HepG2 (cell line): ENCODE measurements at regions not wholly inside any gene's neighbourhood (a gene's known extent, or its start where the extent isn't known, plus 50 kb on each side); places are given as distances from the start of the nearest gene placed in this dataset.

Source experiments
- ATF6 ChIP-seq: sonication (generic); formaldehyde crosslinking; conservative IDR thresholded peaks from 2 replicates; pipeline ENCODE4 v1.4.0; 2020; ENCODE audit warnings: missing genetic modification reagents
- CENPX ChIP-seq: sonication (generic); formaldehyde crosslinking; IDR thresholded peaks from 2 replicates; pipeline ENCODE4 v1.9.0; 2021; ENCODE audit warnings: mild to moderate bottlenecking, missing genetic modification reagents, moderate library complexity
- GLMP ChIP-seq: sonication (generic); formaldehyde crosslinking; IDR thresholded peaks from 2 replicates; pipeline ENCODE4 v1.9.0; 2021; ENCODE audit warnings: missing genetic modification reagents, mild to moderate bottlenecking, borderline replicate concordance
- ZFP82 ChIP-seq: sonication (generic); formaldehyde crosslinking; IDR thresholded peaks from 2 replicates; pipeline ENCODE4 v1.5.1; 2020; ENCODE audit warnings: mild to moderate bottlenecking, missing genetic modification reagents, borderline replicate concordance
- ZNF609 ChIP-seq: sonication (generic); formaldehyde crosslinking; IDR thresholded peaks from 2 replicates; pipeline ENCODE4 v1.4.0; 2020; ENCODE audit warnings: mild to moderate bottlenecking, missing genetic modification reagents, borderline replicate concordance

- TF ChIP-seq ATF6 (CRISPR knock-in tag) (no peak), GLMP (CRISPR knock-in tag) (no peak), CENPX (no peak), ZFP82 (CRISPR knock-in tag) (no peak), ZNF609 (CRISPR knock-in tag) (no peak)
Observed at GRCh38 chr18:56285387-56286065, 352.9 kb downstream of the TXNL1 start (continued).
